ENCODE measurements at regions not wholly inside any gene's neighbourhood (a gene's known extent, or its start where the extent isn't known, plus 50 kb on each side); places are given as distances from the start of the nearest gene placed in this dataset.
"Not testable (repeated sequence)": the region's sequence is repeated elsewhere in the genome, so short reads cannot be mapped to it uniquely, and the experiment has no call there.

DNA sequence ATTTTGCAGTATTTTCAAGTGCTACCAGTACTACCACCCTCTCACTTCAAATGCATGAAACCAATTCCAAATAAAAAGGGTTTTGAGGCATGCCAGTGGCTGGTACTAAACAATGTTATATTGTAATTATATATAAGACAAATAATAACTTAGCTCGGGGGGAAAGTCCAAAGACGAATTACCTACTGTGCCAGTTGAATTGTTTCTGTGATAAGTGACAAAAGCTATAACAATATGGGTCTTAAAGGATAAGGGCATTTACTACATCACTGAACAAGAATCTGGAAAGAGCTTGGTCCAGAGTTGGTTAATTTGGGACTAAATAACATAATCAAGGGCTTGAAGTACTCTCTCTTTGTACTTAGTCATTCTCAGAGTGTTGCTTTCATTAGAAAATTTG lies 404.7 kb upstream of the CHAC2 start:
- no peak for DNase-seq (ENCODE audit: low read depth)

DNA sequence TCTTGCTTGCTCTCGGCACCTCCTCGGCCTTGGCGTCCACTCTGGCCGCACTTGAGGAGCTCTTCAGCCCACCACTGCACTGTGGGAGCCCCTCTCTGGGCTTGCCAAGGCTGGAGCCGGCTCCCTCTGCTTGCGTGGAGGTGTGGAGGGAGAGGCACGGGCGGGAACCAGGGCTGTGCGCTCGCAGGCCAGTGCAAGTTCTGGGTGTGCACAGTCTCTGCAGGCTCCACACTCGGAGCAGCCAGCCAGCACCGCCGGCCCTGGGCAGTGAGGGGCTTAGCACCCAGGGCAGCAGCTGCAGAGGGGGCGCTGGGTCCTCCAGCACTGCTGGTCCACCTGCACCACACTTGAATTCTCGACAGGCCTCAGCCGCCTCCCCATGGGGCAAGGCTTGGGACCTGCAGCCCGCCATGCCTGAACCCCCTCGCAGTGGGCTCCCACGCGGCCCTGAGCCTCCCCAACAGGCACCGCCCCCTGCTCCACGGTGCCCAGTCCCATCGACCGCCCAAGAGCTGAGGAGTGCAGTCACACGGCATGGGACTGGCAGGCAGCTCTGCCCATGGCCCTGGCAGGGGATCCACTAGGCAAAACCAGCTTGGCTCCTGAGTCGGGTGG lies 411.2 kb upstream of the CHAC2 start:
- no peak for DNase-seq (ENCODE audit: low read depth)

DNA sequence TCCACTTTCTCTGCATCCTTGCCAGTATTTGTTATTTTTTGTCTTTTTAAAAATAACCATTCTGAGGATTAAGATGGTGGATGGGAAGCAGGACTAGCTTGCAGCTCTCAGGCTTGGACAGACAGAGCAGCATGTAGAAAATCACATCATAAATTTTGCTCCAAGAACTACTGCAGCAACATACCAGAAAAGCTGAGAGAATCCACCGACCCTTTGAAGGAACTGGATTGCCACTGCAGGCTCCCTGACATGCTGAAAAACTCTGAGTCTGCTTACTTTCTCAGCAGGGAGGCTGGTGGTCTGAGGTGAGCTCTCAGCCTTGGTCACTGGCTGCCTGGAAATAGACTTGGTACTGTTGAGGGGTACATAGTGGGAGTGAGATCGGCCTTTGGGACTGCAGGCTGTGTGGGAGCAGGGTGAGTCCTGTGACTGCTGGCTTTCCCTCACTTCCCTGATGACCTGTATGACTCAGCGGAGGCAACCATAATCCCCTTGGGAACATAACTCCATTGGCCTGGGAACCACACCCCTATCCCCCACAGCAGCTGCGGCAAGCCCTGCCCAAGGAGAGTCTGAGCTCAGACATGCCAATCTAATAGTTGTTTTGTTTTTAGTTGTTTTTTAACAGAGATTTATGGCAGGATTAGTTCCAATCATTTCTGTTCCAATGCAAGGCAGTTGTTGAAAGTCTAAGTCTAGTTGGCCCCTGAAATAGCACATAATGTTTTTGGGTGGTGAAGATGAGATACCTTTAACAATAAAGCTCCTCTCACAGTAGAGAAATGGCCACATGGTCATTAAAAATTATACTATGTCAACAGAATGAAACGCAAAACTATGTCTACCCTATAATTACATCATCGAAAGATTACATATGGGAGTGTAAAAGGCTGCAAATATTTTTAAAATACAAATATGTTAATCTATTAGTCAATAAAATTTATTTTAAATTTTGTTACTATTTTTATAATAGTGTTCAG lies 414.2 kb upstream of the CHAC2 start:
- peak; percentile 60 for DNase-seq (ENCODE audit: low read depth)

DNA sequence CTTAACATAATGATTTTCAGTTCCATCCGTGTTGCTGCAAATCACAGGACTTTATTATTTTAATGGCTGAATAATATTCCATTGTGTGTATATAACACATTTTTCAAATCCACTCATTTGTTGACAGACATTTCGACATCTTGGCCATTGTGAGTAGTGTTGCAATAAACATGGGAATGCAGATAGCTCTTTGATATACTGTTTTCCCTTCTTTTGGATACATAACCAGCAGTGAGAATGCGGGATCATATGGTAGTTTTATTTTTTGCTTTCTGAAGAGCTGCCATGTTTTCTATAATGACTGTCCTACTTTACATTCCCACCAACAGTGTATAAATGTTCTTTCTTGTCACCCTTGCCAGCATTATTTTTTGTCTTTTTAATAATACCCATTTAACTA lies 420.3 kb upstream of the CHAC2 start:
- no peak for DNase-seq (ENCODE audit: low read depth)

DNA sequence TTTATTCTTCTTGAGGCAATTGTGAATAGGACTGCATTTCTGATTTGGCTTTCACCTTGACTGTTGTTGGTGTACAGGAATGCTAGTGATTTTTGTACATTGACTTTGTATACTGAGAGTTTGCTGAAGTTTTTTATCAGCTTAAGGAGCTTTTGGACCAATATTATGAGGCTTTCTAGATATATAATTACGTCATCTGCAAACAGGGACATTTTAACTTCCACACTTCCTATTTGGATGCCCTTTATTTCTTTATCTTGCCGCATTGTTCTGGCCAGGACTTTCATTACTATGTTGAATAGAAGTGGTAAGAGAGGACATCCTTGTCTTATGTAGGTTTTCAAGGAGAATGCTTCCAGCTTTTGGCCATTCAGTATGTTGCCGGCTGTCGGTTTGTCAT lies 425.4 kb upstream of the CHAC2 start:
- no peak for DNase-seq (ENCODE audit: low read depth)

DNA sequence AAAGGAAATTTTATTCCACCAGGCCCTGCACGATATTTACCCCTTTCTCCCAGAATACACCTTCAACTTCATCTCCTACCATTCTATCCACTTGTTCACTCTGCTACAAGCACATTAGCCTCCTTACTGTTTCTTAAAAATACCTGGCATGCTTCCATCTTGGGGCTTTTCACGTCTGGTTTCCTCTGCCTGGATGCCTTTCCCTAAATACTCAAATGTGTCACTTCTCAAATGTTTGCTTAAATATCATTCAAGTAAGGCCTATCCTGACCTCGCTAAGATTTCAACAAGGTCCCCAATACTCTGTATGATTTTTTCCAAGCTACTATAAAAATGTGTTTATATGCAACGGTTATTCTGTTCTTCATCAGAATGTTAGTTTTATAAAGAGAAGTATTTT lies 433.0 kb upstream of the CHAC2 start:
- no peak for DNase-seq (ENCODE audit: low read depth)

DNA sequence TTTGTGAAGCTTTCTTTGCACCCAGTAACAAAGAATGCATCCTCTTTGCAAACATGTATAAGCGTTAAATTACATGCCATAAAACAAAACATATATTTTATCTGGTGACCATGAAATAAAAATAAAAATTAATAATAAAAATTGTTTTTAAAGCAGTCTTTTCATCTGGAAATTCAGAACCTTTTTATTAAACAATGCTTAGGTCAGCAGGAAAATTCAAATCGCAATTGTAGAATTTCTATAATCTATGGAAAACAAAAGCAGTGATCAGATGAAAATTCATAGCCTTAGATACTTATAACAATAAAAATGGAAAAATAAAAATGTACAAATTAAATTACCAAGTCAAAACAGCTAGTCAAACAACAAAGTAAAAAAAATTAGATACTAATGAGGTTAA lies 435.9 kb upstream of the CHAC2 start:
- DNase-seq (ENCODE audit: low read depth), result no peak

DNA sequence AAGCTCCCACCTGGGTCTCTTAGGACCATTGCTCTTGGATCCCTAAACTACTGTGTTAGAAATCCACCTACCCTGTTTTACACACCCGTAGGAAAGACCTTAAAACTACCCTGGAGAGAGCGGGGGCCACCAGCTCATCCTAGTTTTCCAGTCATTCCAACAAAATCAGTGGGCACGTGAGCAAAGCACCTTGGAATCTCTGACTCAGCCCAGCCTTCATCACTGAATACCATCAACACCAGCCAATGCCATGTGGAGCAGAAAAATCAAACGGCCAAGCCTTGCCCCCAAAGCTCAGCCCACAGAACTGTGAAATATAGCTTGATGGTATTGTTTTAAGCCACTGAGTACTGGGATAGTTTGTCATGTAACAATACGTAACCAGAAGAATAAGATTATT lies 449.7 kb upstream of the CHAC2 start:
- DNase-seq (ENCODE audit: low read depth), result peak; percentile 71

DNA sequence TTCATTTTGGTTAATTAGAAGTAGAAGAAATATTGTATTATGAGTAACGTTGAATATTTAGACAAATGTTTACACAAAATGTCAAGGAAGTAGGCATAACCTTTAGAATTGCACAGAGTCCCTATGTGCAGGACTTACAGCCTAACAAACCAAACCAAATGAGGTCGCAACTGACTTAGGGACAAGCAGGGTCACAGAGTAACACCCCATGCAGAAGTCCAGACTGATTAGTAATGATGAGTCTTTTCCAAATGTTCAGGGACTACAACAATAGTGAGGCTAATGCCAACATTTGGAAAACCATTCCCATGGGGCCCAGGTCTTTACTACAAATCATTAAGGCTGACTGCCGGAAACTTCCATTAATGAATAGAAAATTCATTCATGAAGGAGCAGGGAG lies 452.5 kb upstream of the CHAC2 start:
- DNase-seq (ENCODE audit: low read depth), result no peak

DNA sequence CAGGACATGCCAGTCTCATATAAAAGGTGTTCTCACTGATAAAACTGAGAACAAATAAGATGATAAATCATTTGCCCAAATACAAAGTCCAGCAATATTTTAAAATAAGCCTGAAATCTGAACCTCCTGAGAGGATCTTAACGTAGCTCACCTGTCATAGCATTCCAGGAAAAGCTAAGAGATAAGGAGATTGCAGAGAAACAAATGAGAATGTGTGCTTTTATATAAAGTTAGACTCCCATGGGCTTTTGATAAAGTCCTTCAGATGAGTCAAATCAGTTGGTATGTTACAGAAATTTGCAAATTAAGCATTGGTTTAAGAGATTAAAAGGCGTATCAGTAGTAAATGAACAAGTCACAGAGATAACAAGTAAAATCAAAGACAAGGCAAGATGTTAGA lies 452.9 kb upstream of the CHAC2 start:
- no peak for DNase-seq (ENCODE audit: low read depth)

DNA sequence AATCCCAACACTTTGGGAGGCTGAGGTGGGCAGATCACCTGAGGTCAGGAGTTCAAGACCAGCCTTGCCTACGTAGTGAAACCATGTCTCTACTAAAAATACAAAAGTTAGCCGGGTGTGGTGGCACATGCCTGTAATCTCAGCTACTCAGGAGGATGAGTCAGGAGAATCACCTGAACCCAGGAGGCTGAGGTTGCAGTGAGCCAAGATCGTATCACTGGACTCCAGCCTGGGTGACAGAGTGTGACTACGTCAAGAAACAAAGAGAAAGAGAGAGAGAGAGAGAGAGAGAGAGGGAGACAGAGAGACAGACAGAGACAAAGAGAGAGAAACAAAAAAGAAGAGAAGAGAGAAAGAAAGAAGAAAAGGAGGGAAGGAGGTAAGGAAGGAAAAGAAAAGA lies 454.0 kb upstream of the CHAC2 start:
- not testable (repeated sequence) for DNase-seq (ENCODE audit: low read depth)

DNA sequence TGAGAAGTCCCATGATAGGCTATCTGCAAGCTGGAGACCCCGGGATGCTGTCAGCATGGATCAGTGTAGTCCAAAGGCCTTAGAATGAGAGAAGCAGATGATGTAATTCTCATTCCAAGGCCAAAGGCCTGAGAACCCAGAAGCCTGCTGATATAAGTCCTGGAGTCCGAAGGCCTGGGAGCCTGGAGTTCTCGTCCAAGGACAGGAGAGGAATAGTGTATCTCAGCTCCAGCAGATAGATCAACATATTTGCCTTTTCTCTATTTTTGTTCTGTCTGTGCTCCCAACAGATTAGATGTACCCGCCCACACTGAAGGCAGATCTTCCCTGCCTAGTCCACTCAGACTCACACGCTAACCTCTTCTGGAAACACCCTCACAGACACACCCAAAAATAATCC lies 454.9 kb upstream of the CHAC2 start:
- no peak for DNase-seq (ENCODE audit: low read depth)

DNA sequence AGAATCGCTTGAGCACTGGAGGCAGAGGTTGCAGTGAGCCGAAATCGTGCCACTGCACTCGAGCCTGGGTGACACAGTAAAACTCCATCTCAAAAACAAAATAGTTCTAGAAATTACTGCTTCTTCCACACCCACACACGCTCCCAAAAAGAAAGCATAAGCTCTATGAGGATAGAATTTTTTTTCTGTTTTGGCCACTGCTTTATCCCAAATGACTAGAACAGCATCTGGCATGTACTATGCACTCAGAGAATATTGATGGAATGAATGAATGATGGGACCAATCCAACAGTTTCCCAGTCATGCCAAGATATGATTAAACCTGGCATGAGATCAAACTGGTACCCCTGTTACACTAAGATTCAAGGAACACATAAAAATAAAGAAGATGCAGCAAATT lies 455.4 kb upstream of the CHAC2 start:
- DNase-seq (ENCODE audit: low read depth), result no peak

DNA sequence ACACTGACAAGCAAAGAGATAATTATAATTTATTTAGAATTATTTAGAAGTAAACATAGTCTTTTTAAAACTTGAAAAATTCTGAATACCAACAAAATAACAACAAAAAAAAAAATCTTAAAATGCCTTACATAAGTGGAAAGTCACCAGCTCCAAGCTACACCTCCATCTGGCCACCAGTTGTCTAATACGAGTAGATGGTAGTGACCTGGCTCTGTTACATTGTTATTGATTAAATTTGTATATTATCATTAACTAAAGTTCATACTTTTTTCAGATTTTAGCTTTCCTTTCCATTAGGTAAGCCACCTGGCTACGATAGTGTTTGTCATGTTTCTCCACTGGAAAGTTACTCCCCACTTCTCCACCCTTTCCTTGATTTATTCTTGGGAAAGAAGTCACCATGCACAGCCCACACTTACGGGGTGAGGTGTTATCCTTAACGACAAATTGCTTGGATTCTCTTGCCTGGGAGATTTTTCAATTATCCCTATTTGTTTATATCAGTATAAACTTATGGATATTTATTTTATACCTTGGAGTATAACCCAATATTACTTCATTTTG lies 464.5 kb upstream of the CHAC2 start:
- no peak for DNase-seq (ENCODE audit: low read depth)

DNA sequence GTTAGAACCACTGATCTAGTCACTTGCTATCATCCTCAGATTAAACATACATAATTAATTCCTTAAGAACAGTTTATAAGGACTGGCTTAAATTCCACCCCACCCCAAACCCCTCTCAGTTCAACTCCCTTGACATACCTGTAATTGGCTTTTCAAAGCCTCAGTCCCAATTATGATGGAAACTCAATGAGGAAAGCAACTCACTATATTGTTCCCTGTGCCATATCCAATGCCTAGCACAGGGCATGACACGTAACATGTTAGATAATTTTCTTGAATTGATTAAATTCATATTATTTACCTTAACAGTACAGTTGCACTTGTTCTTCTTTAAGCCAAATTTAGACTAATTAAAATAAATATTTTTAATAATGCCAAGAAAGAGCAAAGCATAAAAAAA lies 465.1 kb upstream of the CHAC2 start:
- DNase-seq (ENCODE audit: low read depth), result no peak

DNA sequence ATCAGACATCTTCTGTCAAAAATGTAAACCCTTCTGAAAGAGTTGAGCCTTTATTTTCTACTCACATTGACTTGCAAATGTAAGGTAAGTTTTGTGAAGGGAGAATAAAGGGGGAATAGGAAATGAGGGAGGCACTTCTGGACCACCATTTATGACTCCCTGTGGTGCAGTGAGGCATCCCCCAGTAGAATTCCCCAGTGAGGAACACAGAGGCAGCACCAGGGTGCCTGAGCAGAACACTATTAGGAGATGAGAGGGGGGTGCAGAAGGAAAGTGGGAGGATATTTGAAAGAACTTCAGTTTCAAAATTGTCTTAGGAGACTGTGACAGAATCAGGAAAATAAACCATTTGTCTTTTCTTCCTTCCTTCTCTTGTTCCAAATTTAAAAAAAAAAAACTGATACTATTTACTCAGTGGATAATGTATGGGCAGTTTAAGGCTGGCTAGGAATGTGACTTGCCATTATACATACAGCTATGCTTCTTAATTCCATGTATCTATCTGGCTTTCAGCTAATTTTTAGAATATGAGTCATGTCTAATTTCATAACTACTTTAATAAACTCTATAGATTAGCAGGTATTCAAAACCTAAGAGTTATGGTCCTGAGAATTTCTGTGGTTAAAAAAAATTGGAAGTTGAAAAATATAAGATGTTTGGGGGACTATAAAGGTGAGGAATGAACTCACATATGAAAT lies 478.1 kb upstream of the CHAC2 start:
- peak; percentile 27 for DNase-seq (ENCODE audit: low read depth)

DNA sequence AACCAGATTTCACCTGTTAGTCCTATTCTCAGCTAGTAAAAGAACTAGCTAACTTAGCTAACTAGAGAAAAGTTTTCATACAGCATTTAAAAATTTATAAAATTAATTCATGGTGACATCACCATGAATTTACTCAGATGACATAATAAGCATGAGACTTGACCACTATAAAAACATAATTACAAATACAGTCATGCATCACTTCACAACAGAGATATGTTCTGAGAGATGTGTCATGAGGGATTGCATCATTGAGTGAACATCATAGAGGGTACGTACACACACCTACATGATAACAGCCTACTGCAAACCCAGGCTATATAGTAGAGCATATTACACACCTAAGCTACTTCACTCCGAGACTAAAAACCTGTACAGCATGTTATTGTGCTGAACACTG lies 481.3 kb upstream of the CHAC2 start:
- peak; percentile 62 for DNase-seq (ENCODE audit: low read depth)

DNA sequence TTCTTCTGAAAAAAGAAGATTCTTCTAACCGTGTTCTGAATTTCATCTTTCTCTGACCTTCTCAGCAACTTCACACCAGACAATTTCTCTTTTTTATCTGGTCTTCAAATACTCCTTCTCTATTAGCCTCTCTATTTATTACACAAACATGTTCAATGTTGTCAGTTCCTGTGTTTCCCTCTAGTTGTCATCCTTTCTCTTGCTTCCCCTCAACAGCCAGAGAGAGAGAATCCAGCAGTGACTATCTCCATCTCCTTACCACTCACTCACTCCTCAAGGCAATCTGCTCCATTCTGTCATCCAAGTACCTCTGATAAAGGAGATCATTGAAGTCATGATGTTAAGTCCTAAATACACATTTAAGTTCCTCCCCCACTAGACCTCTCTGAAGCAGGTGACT lies 491.9 kb upstream of the CHAC2 start:
- peak; percentile 14 for DNase-seq (ENCODE audit: low read depth)

DNA sequence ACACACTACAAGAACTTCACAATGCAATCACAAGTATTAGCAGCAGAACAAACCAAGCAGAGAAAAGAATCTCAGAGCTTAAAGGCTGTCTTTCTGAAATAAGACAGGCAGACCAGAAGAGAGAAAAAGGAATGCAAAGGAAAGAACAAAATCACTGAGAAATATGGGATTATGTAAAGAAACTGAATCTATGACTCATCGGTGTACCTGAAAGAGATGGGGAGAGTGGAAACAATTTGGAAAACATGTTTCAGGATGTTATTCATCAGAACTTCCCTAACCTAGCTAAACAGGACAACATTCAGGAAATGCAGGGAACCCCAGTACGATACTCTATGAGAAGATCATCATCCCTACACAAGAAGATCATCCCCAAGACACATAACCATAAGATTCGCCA lies 499.0 kb upstream of the CHAC2 start:
- no peak for DNase-seq (ENCODE audit: low read depth)

DNA sequence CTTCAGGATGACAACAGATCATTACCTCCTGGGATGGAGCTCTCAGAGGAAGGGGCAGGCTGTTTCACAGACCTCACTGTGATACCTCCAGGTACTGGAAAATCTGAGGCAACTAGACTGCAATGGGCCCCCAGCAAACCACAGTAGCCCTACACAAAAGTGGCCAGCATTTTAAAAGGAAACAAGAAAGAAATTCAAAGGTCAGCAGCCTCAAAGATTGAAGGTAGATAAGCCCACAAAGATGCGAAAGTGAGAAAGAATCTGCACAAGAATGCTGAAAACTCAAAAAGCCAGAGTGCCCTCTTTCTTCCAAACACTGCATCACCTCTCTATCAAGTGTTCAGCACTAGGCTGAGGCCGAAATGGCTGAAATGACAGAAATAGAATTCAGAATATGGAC lies 499.5 kb upstream of the CHAC2 start:
- DNase-seq (ENCODE audit: low read depth), result peak; percentile 7

DNA sequence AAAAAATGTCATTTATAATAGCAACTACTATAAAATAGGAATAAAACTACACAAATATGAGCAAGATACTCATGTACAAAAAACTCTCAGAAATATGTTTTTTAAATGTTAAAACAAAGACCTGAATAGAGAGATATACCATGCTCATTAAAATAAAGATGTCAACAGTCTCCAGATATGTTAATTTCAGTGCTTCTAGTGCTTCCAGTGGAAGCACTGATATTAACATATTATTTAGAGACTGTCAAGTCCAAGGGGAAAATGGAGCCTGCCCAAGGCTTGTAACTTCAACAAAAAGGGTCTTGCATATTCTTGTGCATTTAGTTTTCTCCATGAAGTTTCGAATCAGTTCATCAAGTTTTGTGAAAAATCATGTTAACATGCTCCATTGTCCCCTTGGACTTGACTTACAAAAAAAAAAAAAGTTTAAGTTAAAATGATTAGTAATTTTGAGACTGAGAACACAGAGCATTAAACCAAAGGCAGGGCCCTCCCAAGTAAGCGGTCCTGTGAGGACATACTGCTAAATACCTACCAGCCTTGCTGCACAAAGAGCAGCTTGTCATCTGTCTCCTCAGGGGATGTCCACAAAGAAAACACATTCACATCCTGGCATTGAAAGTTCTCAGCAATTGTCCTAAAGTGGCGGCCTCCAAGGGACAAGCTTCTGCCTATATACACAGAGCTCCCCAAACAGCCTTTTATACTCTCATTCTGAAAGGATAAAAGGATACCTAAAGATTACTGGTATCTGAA lies 501.9 kb upstream of the CHAC2 start:
- no peak for DNase-seq (ENCODE audit: low read depth)

DNA sequence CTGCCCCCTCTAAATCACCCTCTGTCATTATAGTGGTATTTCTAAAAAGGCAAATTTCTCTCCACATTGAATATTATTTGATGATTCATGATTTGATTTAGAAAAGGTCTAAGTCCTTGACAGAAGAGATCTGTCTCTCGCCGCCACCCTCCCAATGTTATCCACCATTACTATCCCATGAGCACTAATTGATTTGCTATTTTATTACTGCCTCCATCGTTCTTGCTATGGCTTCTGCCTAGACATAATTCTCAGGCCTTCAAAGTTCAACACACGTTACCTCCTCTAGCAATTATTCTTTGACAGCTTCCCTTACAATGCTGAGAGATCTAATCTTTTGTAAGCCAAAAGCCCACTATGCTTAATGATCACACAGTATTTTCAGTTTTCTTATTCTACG lies 507.0 kb upstream of the CHAC2 start:
- DNase-seq (ENCODE audit: low read depth), result no peak

Measured in ELR (cell line).